Pancreas (tissue), 10 donors: ENCODE measurements at regions not wholly inside any gene's neighbourhood (a gene's known extent, or its start where the extent isn't known, plus 50 kb on each side); places are given as distances from the start of the nearest gene placed in this dataset.

Experiments used
- ATAC-seq, 4 donors: fragments of 200-7000 bp; cut with Tn5 transposase; one replicate each; pipeline versions ENCODE4 v1.8.0 to v1.9.1; 2020; ENCODE audit warnings: mild to moderate bottlenecking in 4 of 4, moderate library complexity in 4 of 4
- DNase-seq, 6 donors: peaks; one replicate each; pipeline ENCODE4 v3.0.0-alpha.2; 2020
- FAIRE-seq: peaks from 2 replicates; lab custom pipeline; 2012; peaks lifted over from hg19 to GRCh38; lab: Jason Lieb, UNC
- H3K27ac ChIP-seq, 4 donors: fragments of 200-600 bp; sonication (generic); 1 replicate in 3 of 4; 2 replicates in 1 of 4; pipeline versions ENCODE4 v1.5.0 to v1.8.0; 2020
- H3K27me3 ChIP-seq, 4 donors: fragments of 200-600 bp; one replicate each; pipeline ENCODE4 v1.8.0; 2021
- H3K36me3 ChIP-seq, 3 donors: fragments of 200-600 bp; sonication (generic) in 1 of 3; one replicate each; pipeline versions ENCODE4 v1.5.0 to v1.8.0; 2020 to 2021
- H3K4me1 ChIP-seq, 3 donors: fragments of 200-600 bp; one replicate each; pipeline ENCODE4 v1.8.0; 2021
- H3K4me3 ChIP-seq, 4 donors: fragments of 200-600 bp; sonication (generic) in 2 of 4; one replicate each; pipeline versions ENCODE4 v1.5.0 to v1.8.0; 2020 to 2021
- H3K9me3 ChIP-seq, 4 donors: fragments of 200-600 bp; one replicate each; pipeline ENCODE4 v1.8.0; 2021
- CTCF ChIP-seq, 4 donors: fragments of 200-600 bp; sonication (generic) in 3 of 4; IDR thresholded peaks; one replicate each; pipeline versions ENCODE4 v1.5.0 to v1.8.0; 2021; ENCODE audit warnings: antibody characterized with exemption in 4 of 4
- WGBS, 2 donors: extraction: QIAGEN DNeasy Blood & Tissue Kit; methylation state at CpG; one replicate each; pipeline ENCODE4 v1.1.7; 2013; 5-methylcytosine and 5-hydroxymethylcytosine counted together
- intact Hi-C, 3 donors: fragments of 100-400 bp; cut with DNase I; formaldehyde crosslinking; loops; one replicate each; pipeline versions ENCODE4 v1.11.1 to v1.14.2; 2022
- donor health status: healthy with polysubstance abuse.
- donor health status: DM: no; HTN: no; CAD: no; lungs with moderate emphysema.
- donor health status: DM: no; HTN: no; CAD: no.
- donor health status: control.
- donor health status: control.
- donor health status: Bipolar disorder and iron deficiency.
- donor health status: DM: yes; HTN: yes; CAD: no.
- donor health status: DM: no; HTN: no; CAD: no.
- donor health status: DM: no; HTN: no; CAD: no.
- donor health status: DM: yes; HTN: yes; CAD: no.

- H3K4me1 ChIP-seq = no peaks in the 10 kb centered on the region
- WGBS, 2 donors = 77 to 78% methylated on average over 1 of the region's 1 CpG
- H3K4me3 ChIP-seq = no peak overlapping the region
- no peak for TF ChIP-seq CTCF (IDR thresholded peaks at IDR 0.05)
- no peak overlapping the region for H3K27ac ChIP-seq
- H3K9me3 ChIP-seq = no peaks in the 10 kb centered on the region
- no peaks in the 10 kb centered on the region for H3K27me3 ChIP-seq
- FAIRE-seq = no peak
- intact Hi-C loops = no loop called here
- no peak for ATAC-seq
- no peaks in the 10 kb centered on the region for H3K36me3 ChIP-seq
- DNase-seq = no peak
These were observed 512.9 kb upstream of the PTGER4 start for GRCh38 chr5:40166802-40167201.

DNA sequence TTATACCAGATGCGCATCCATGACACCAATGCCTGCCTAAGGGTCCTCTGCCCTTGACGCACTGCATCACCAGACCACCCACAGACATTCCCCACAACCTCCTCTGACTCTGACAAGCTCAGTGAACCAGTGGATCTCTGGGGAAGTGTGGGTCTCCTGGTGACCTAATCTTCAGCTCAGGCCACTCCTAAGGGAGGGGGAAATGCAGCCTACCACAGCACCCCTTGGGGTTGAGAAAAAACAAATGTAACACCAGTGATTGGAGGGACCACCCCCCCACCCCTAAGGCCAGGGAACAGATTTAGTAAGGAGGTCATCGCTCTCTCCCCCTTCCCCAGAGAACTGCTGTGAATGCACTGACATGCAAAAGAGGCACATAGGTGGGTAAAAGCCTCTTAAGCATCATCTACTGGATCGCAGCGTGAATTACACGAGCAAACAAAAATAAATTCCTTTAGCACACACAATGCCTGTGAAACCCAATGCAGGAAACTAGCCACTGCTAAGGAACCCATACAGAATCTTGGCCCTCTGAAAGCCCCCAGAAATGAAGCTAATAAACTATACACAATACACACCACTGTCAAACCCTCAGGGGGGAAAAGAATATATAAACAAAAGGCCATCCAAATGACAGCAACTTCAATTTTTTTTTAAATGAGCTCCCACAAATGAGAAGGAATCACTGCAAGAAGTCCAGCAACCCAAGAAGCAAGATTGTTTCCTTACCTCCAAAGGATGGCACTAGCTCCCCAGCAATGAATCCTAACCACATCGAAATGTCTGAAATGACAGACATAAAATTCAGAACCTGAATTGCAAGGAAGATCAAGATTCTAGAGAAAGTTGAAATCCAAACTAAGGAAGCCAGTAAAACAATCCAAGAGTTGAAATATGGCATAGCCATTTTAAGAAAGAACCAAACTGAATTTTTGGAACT is 513.7 kb upstream of the PTGER4 start:
- no peak overlapping the region for H3K4me3 ChIP-seq
- no peaks in the 10 kb centered on the region for H3K4me1 ChIP-seq
- TF ChIP-seq CTCF (IDR thresholded peaks at IDR 0.05) = no peak
- intact Hi-C loops = no loop called here
- no peak for DNase-seq
- no peaks in the 10 kb centered on the region for H3K9me3 ChIP-seq
- no peaks in the 10 kb centered on the region for H3K36me3 ChIP-seq
- no peaks in the 10 kb centered on the region for H3K27me3 ChIP-seq
- no peak for ATAC-seq
- WGBS, 2 donors = 75% methylated on average over 7 of the region's 7 CpGs
- FAIRE-seq = no peak
- no peak overlapping the region for H3K27ac ChIP-seq

- no peak for FAIRE-seq
These were observed 514.5 kb upstream of the PTGER4 start for GRCh38 chr5:40165106-40165788.

DNA sequence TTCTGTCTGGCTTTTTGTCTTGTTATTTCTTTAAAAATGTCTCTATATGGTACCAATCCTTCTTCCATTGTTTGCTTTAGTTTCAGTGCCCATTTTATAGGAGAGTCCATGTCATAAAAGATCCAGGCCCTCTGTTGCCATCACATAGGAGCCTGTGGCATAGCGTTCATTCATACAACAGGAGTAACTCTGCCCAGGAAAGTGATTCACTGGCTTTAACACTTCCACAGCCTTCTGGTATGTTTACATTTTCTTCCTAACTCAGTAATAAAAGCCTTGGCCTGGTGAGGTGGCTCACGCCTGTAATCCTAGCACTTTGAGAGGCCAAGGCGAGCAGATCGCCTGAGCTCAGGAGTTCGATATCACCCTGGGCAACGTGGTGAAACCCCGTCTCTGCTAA is 519.3 kb upstream of the PTGER4 start:
- intact Hi-C loops = no loop called here
- no peaks in the 10 kb centered on the region for H3K36me3 ChIP-seq
- no peak for TF ChIP-seq CTCF (IDR thresholded peaks at IDR 0.05)
- FAIRE-seq = no peak
- no peak overlapping the region for H3K4me3 ChIP-seq
- H3K4me1 ChIP-seq = no peaks in the 10 kb centered on the region
- H3K9me3 ChIP-seq = no peaks in the 10 kb centered on the region
- 91 to 93% methylated on average over 7 of the region's 7 CpGs for WGBS, 2 donors
- ATAC-seq = no peak
- no peak overlapping the region for H3K27ac ChIP-seq
- no peak for DNase-seq
- no peaks in the 10 kb centered on the region for H3K27me3 ChIP-seq

More at GRCh38 chr5:40165106-40165788, 514.5 kb upstream of the PTGER4 start:
- no peaks in the 10 kb centered on the region for H3K4me1 ChIP-seq
- intact Hi-C loops = no loop called here
- ATAC-seq (no peak), DNase-seq (no peak)
- 95 to 98% methylated on average over 6 of the region's 6 CpGs for WGBS, 2 donors
- no peaks in the 10 kb centered on the region for H3K9me3 ChIP-seq
- no peak overlapping the region for H3K27ac ChIP-seq
- no peak for TF ChIP-seq CTCF (IDR thresholded peaks at IDR 0.05)
- H3K27me3 ChIP-seq = no peaks in the 10 kb centered on the region
- no peak overlapping the region for H3K4me3 ChIP-seq
- H3K36me3 ChIP-seq = no peaks in the 10 kb centered on the region
